Stimulated activated CD4-positive, alpha-beta T cell treated with anti-CD3 and anti-CD28 coated beads, Interleukin-4, amount 100 ng/mL, for 4 hours (primary cell): ENCODE measurements at regions not wholly inside any gene's neighbourhood (a gene's known extent, or its start where the extent isn't known, plus 50 kb on each side); places are given as distances from the start of the nearest gene placed in this dataset.
"Not testable (repeated sequence)": the region's sequence is repeated elsewhere in the genome, so short reads cannot be mapped to it uniquely, and the experiment has no call there.

Source experiments
- DNase-seq, 2 experiments: peaks; one replicate each; pipeline ENCODE4 v3.0.0-alpha.2; 2020

DNA sequence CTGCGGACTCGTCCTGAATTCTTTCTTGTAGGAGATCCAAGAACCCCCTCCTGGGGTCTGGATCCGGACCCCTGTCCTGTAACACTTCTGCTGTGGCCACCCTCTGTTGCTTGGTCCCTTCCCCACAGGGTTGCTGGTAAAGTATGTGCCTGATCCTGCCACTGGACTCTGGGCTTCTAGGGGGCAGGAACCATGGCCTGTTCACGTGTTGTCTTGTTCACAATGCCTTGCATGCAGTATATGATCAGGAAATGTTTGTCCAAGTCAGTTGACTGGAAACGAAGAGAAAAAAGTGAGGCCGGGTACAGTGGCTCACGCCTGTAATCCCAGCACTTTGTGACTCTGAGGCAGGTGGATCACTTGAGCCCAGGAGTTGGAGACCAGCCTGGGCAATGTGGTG, 139.3 kb upstream of the ALDH1B1 start:
- no peak for DNase-seq

DNA sequence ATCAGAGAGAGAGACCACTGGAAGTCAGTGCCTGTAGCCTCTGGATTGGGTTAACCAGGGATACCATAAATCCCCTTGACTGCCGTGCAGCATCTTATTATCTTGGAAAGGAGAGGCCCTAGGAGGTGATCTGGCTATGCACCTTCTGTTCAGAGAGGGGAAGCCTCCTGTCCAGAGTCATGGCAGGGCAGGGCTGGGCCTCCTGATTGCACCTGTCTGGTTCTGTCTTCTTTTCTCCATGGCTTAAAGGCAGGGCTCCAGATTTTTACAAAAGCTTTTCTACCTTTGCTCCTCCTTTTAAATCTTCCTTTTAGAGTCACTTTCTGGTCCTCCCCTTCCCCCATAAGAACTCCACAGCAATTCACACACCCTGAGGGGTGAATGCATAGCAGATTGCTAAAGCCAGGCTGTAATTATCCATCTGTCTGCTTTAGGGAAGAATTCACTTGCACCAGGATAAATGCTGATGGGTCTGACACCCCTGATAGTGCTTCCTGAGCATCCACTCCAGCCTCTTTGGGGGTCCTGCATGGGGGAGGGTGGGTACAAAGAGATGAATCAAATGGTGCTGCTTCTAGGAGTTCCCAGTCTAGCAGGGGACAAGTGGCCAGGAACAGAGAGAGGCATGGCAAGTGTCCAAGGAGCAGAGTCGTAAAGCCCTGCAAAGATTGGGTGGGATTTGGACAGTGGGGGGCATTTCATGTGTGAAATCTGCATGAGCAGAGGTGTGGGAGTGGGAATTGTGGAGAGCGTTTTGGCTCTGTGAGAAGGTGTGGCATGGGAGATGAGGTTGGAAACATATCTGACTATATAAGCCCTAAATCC, 141.3 kb upstream of the ALDH1B1 start:
- no peak for DNase-seq

DNA sequence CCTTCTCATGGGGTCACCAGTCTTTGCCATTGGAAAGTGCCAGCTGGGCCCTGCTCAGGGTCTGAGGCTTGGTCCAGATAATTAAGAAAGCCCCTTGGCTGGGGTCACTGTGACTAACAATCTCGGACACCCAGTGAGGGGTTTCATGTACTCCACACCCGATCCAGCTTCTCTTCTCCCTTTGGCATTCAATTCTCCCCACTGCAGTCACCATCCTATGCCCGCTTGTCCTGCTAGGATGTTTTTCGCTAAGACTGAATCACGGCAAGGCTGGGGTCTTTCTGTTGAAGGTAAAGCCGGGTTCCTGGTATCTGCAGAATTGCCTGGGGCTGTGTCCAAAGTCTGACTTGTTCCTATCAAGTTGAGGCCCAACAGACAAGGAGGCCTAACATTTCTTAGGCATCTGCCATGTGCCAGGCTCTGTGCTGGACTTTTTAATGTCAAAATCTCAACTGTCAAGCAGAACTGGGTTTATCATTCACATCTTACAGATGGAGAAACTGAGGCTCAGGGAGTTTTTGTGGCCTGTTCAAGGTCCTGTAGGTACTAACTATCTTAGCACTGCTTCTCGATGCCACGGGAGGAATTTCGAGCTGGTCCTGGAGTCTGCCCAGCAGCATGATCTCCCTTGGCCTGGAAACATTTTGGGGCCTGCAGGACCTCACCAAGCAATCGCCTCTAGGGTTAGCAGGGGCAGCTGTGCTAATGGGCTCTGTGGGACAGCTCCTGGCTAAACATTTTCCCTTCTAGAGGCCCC, 142.0 kb upstream of the ALDH1B1 start:
- DNase-seq: no peak

DNA sequence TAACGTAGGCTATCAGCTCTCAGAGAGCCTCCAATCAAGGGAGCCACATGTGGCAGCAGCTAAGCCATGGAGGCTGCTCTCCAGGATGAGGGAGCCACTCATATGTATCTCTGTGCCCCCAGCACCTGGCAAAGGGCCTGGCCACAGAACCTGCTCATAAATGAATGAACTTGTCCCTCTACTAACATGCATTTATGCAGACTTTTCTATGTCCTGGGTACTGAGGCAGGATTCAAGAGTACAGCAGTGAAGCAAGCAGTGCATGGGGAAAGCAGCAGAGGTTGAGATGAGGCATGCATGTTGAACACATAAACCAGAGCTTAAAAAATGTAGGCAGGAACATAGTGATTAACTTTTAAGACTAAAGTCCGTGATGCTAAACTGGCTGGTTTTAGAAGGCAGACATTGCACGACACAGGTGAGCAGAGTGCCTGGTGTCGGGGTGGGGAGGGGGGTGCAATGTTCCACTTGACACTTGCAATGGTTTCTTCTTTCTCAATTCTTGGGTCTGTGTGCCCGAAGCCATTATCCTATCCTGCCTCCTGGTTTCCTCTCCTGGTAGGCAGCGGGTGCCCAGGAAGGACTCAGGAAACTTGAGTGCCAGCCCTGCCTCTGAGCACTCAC, 142.8 kb upstream of the ALDH1B1 start:
- no peak for DNase-seq

DNA sequence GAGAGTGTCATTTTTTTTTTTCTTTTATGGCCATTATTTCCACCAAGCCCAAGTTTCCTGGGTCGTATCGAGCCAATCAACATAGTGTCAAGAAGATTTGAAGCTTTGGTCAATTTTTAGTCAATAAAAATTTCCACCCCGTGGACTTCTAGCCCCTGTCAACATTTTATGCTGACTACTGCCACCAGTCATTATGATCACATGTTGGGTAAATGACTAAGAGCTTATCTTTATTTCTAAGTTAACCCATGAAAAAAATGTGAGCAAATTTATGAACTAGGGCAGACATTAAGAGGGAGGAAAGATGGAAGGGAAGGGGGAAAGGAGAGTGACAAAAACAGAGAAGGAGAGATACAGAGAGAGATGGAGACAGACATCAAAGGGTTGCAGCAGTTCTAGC, 143.5 kb upstream of the ALDH1B1 start:
- no peak for DNase-seq

DNA sequence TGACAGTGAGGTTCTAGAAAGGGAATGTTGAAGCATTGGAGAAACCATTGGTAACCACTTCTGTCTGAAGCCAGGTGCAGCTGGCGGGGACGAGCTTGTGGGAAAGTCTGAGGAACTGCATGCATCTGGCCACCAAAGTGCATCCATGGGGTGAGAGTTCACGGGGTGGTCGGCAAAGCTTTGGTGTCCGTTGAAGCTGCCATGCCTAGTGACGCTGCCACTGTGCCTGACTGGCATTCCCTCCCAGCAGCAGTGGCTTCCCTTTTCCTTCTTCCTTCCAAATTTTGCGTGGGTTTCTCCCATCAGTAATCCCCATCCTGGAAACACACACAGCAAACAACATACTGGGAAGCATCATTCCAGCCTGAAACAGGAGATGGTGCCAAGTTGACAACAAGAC, 145.7 kb upstream of the ALDH1B1 start:
- no peak for DNase-seq

DNA sequence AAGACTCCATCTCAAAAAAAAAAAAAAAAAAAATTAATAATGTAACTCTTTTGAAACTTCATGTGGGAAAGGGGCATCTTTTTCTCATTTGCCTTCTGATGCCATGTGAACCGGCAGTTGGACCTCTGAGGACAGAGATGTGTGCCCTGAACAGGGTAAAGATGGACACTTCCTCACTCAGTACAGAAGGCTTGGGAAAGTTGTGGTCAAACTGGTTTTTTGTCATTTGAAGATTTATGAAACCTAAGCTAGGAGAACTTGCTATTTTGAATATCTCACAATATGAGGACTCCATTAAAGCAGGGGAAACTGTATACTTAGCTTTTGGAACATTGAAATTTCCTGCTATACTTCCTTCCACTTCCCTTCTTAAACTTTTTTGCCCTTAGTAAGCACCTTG, 147.5 kb upstream of the ALDH1B1 start:
- no peak for DNase-seq

DNA sequence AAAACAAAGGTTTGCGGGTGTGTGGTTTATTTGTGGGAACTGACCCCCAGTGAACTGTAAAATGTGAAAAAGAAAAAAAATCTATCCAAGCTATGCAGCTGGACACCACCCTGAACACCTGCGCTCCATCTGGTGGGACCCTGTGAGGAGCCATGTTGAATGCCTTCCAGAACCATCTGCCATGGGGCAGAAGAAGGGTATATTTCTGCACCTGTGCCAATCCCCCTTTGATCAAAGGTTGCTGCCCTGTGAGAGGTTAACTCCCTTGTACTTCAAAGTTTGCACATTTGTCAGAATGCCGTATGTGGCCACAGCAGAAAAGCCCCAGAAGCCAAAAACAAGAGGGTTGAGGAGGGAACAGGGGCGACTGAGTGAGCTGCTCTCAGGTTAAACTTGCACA, 148.5 kb upstream of the ALDH1B1 start:
- DNase-seq: no peak

DNA sequence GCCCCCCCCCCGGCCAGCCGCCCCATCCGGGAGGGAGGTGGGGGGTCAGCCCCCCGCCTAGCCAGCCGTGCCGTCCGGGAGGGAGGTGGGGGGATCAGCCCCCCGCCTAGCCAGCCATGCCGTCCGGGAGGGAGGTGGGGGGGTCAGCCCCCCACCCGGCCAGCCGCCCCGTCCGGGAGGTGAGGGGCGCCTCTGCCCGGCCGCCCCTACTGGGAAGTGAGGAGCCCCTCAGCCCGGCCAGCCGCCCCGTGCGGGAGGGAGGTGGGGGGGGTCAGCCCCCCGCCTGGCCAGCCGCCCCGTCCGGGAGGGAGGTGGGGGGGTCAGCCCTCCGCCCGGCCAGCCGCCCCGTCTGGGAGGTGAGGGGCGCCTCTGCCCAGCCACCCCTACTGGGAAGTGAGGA, 150.4 kb upstream of the ALDH1B1 start:
- not testable (repeated sequence) for DNase-seq

DNA sequence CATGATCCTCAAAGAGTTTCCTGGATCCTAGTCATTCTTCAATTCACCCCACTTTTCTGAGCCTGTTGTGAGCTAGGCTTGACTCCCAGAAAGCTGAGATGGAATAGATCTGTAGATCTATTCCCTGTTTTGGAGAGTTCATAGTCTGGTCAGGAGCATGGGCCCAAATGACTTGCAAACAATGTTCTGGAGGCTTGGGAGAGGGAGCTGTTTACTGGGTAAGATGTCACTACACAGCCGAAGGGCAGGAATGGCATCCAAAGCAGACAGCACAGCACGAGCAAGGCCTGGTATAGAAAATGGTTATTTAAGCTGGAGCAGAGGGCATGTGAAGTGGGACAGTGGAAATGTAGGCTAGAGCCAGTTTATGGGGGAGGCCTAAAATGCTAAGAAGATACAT, 152.5 kb upstream of the ALDH1B1 start:
- no peak for DNase-seq

DNA sequence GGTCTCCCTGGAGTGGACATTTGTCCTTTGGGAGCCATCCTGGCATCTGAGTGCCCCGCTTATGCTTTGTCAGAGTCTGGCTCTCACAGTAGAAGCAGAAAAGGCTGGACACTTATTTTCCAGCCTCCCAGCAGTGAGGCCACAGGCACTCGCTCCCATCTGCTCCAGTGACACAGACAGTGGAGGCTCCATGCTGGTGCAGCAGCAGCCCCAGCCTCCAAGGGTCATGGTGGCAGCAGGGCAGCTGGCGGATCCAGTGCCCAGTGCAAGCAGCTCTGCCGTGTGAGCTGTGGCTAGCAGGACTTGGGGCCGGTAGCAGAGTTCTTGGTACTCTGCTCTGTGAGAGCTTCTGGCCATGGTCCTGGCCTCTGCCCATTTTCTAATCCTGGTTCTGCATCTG, 157.3 kb upstream of the ALDH1B1 start:
- no peak for DNase-seq

DNA sequence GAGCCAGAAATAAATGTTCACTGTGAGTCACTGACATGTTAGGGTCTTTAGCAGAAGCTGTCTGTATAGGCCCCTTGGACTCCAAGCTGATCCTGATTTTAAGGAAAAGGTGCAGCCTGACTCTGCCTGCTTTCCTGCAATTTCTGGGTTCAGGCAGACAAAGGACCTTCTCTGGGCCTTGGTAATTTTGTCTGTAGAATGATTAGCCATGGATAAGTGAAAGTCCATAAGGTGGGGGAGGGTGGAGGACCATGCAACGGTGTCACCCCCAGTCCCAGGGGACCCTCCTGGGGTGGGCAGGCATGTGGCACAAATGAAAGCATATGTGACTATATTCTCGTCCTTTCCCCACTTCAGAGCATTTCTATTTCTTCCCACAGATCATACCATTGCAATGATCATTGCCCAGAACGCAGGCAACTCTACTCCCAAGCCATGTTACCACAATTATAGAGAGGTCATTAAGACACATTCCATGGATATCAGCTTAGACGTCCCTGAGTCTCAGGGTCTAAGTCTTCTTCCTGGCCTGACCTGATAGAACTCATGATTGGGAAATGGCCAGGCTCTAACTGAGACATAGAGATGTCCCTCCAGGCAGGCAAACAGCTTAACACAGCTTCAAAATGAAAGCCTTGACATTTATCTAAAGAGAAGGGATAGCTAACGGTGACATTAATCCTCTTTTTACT, 157.9 kb upstream of the ALDH1B1 start:
- DNase-seq: no peak

DNA sequence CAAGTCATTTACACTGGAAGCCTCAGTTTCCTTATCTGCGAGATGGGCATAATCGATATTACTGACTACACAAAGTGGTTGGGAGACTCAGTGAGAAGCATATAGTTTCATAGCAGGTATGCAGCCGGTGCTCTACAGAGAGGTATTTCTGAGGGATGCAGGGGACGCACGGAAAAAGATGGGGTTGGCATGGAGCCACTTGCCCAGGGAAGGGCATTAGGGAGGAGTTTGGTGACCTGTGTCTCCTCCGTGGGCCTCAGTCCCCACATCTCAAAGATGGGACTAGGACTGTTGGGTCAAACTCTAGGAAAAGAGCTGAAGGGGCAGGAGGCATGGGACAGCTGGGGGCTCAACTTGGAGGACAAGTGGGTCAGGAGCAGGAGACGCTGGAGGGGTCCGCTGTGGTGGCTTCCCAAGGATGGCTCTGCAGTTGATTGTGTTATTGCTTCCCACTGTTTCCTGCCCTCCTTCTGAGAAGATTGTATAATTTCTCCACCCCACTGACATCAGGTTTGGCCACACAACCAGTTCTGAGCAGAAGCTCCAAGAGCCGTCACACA, 158.6 kb upstream of the ALDH1B1 start:
- no peak for DNase-seq

DNA sequence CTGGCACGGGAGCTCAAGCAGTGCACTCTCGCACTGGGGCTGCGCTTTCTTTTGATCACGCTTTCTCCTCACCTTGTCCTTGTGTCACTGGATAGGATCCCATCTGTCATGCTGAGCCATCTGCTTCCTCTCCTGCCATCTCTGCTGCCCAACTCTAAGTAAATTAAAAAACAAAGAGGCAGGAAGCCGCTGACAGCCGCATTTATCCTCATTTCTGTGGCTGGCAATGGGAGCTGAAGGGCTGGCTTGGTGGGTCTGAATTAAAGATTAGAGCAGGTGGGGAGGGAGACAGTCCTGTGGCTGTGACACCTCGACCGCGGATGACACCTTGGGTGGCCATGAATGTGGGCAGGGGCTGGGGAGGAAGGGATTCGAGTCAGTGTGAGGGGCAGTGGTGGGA, 159.2 kb upstream of the ALDH1B1 start:
- no peak for DNase-seq

DNA sequence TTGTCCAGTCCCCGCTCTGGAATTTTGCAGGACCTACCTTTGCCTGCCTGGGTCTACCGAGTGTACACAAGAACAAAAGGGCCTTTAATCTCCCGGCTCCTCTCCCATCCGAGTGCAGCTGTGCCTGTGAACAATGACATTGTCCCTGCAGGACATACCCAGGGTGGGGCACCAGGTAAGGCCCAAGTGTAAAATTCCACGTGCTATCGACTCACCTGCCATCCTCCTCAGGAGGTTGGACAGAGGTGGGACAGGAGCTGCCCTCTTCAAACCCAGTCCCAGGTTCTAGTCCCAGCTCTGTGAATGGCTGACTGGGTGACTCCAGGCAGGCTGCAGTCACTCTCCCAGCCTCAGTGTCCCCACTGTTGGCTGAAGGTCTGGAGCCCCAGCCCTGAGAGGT, 159.6 kb upstream of the ALDH1B1 start:
- DNase-seq: no peak

DNA sequence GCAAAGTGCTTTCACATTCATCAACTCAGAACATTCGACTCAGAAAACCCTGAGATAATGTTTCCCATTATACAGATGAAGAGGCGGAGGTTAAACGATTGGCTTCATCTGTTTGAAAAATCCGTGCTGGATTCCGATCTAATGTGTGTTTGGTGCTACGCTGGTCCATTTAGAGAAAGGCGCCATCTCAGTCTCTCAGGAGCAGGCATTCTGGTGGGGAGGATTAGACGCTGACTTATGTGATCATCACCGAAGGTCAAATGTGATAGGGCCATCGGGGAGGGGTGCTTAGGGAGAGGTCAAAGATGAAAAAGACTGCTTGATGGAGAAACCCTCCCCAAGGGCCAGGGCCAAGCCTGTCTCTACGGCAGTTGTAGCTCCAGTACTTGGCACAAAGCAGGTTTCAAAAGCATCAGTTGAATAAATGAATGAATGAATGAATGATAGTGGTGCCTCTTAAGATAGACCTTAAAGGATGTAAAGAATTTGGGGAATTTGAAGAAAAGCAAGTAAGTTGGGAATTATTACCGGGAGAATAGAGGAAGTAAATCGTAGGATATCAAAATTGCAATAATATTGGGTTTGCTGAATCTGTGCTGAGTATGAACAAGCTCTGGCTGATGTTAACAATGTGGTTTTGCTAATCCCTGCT, 160.6 kb upstream of the SHB start:
- DNase-seq: no peak

DNA sequence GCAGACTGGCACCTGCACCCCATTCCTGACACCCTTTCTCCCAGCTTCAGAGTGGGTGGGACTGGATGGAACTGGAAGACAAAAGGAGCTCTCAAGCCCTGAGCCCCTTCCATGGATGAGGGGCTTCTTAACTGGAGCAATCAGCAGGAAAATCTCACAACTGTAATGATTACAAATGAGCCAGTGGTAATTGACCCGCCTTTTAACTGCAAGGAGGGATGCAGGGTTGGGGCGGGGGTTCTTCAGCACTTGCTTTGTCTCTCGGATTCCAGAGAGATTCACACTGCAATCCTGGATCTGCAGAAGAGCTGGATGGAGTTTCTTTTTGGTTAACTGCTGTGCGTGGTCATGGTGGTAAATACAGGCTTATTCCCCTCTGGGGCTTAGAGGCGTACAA, 160.1 kb upstream of the SHB start:
- DNase-seq: no peak

DNA sequence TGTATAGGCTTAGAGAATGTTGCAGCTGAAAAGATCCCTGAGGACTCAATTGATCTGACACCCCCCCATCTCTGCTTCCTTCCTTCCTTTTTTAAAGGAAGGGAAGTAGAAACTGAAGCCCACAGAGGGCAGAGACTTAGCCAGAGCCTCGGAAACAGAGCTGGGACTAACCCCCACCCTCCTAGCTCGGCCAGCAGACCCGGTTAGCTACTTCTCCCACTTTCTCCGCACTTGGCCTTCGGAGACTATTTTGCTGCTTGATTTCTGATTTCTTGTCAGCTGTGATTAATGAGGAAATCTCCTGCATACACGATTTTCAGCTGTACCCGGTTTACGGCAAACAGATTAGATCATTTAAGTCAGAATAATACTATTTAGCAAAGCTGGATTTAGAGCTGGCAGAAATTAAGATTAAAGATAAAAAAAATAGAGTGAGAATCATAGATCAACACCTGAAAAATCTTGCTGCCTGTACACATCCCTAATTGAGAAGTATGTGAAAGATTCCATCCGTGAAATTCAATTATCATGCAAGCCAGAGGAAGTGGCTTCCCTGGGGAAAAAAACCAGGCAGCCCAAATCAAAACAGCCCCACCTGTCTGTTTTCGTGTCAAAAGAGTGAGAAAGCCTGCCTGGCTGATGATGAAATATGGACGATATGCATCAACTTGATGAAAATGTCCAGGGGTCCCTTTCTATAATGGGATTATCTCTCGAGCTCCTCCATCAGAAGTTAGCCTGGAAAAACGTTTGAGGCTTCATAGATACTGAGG, 159.5 kb upstream of the SHB start:
- no peak for DNase-seq

DNA sequence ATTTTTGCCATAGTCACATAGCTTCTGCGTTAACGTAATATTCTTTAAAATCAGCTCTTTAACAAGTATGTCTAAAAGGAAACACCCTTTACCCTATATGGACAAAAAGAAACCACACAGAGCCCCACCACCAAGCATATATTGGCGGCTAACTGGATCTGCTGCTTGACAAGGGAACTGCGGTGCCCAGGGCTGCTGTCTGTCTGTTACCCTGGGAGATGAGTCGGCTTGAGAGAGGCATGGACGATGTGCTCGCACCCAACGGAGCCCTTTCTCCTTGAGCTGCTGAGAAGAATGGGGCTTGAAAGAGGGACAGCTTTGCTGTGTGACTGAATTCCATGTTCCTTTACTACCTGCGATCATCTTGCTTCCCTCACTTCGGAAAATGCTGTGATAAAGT, 158.6 kb upstream of the SHB start:
- DNase-seq: no peak

DNA sequence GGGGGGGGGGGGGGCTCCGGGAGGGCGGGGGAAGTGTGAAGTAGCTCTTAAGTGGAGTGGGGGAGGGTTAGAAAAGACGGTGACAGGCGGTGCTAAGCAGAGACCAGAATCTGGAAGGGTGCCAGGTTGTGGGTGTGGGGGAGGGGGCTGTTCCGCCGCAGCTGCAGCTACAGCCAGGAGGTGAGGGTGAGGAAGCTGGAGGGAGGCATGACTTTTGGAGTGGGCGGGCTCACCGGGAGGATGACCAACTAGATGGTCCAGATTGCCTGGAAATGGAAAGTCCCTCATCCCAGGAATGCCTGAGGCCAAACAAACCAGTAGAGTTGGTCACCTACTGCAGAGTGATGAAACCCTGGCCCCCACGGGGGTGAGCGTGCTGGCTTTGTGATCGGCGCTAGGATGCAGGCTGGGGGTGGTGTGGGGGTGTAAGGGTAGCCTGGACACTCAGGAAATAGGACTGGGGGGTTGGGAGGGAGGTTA, 158.1 kb upstream of the SHB start:
- DNase-seq: peak; percentile 47 to 69

DNA sequence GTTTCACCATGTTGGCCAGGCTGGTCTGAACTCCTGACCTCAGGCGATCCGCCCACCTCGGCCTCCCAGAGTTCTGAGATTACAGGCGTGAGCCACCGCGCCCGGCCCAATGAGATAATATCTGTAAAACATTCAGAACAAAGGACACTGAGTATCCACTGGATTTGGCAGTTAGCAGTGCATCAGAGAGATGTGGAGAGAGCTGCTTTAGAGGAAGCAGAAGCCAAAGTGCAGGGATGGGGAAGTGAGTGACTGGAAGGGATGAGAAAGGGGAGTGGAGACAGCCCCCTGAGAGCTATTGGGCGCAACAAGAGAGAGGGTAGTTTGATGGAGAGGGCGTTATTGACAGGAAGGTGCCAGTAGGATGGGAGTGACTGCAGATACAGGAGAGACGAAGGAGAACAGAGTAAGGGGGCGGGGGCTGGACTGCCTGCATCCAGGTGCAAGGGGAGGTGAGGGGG, 157.5 kb upstream of the SHB start:
- no peak for DNase-seq

DNA sequence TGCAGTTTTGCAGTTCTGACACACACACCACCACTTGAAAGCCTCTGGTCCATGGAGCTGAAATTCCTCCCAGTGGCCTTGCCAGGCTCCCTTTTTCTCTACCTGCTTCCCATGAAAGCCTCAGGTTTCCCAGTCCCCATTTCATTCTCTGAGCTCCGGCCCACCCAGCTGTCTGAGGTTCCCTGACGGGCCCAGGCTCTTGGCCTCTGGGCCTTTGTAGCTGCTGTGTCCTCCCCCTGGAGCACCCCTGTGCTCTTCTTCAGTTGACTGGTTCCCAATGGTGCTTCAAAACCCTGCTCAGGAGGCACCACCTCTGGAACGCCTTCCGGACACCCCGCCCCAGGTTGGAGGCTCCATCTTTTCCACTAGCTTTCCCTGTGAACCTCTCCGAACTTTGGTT, 155.9 kb upstream of the SHB start:
- DNase-seq: no peak
